Omental fat pad (tissue), 3 donors: ENCODE measurements at regions not wholly inside any gene's neighbourhood (a gene's known extent, or its start where the extent isn't known, plus 50 kb on each side); places are given as distances from the start of the nearest gene placed in this dataset.

Experiments used
- ATAC-seq: fragments of 150-250 bp; one replicate; pipeline ENCODE4 v1.9.1; 2016; ENCODE audit warnings: mild to moderate bottlenecking, moderate library complexity; ENCODE audit not compliant: low FRiP score
- DNase-seq: peaks from one replicate; pipeline ENCODE4 v3.0.0-alpha.2; 2019; ENCODE audit warnings: low spot score
- TF ChIP-seq, protein P1 (sequence below), 3 donors: fragments of 450-650 bp; IDR thresholded peaks; one replicate each; pipeline ENCODE4 v1.5.1; 2016 to 2017; ENCODE audit warnings: antibody characterized with exemption in 3 of 3, mild to moderate bottlenecking in 3 of 3, moderate library complexity in 2 of 3

DNA sequence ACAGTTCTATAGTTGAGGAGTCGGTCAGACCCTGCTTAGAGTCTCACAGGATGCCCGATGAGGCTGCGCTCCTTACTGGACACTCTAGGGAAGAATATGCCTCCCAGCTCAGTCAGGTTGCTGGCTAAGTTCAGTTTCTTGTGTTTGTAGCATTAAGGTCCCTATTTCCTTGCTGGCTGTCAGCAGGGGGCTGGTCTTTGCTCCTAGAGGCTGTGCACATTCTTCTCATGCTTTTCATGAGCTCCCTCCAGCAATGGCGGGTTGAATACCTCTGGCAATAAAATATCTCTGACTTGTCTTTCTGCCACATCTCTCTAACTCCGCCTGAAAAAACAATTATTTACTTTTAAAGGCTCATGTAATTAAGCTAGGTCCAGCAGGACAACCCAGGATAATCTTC lies 79.4 kb upstream of the DNAJC10 start:
- TF ChIP-seq, protein P1, sequence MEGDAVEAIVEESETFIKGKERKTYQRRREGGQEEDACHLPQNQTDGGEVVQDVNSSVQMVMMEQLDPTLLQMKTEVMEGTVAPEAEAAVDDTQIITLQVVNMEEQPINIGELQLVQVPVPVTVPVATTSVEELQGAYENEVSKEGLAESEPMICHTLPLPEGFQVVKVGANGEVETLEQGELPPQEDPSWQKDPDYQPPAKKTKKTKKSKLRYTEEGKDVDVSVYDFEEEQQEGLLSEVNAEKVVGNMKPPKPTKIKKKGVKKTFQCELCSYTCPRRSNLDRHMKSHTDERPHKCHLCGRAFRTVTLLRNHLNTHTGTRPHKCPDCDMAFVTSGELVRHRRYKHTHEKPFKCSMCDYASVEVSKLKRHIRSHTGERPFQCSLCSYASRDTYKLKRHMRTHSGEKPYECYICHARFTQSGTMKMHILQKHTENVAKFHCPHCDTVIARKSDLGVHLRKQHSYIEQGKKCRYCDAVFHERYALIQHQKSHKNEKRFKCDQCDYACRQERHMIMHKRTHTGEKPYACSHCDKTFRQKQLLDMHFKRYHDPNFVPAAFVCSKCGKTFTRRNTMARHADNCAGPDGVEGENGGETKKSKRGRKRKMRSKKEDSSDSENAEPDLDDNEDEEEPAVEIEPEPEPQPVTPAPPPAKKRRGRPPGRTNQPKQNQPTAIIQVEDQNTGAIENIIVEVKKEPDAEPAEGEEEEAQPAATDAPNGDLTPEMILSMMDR (IDR thresholded peaks at IDR 0.05): no peak
- no peak for DNase-seq
- ATAC-seq: no peak

DNA sequence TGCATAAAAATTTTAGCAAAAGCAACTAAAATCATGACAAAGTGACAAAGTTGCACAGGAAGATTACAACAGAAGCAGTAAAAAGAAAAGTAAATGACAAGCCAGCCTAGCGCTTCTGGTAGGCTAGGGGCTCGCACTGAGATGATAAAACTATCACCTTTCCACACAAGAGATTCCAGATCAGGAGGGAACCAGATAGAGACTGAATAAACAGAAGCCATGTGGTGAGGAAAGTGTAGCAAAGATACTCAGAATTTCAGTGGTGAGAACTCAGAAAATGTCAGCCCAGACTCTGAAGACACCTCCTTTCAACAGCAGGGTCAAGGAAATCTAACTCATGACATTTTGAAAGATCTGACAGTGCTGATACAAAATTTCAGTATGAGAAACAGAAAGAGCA lies 77.4 kb upstream of the DNAJC10 start:
- TF ChIP-seq, protein P1 (IDR thresholded peaks at IDR 0.05): no peak
- no peak for DNase-seq
- ATAC-seq: no peak

DNA sequence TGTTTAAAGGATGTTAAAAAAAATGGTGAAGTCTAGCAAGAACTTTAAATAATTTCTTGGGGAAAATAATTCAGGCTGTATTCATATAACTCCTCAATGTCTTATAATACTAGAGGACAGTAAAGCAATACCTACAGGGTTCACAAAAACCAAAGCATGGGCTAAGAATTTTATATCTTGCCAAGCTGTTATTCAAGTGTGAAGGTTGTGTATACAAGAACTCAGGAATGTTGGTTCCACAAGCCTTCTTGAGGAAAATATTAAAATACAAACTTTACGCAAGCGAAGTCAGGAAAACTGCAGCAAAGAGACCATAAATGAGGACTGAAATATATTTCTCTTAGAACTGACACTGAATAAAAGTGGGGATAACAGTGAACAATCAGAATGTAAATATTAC lies 76.1 kb upstream of the DNAJC10 start:
- ATAC-seq (no peak), DNase-seq (no peak)
- TF ChIP-seq, protein P1 (IDR thresholded peaks at IDR 0.05): no peak

DNA sequence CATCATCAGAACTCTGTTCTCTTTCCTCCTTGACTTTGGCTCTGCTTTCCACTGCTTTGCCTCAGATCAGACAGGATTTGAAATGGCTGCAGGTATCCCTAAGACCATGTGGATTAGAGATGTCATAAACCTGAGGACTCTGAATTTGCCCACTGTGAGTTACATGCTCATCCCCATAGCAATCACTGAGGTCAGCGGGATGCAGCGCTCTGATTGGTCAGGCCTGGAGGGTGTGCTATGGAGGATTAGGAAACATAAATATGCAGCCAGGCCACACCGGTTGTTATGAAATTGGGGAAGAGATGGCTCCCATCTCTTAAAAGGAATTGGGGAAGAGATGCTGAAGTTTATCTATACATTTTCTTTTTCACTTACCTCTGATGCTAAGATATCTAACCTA lies 73.7 kb upstream of the DNAJC10 start:
- ATAC-seq (no peak), DNase-seq (no peak)
- TF ChIP-seq, protein P1 (IDR thresholded peaks at IDR 0.05): no peak

DNA sequence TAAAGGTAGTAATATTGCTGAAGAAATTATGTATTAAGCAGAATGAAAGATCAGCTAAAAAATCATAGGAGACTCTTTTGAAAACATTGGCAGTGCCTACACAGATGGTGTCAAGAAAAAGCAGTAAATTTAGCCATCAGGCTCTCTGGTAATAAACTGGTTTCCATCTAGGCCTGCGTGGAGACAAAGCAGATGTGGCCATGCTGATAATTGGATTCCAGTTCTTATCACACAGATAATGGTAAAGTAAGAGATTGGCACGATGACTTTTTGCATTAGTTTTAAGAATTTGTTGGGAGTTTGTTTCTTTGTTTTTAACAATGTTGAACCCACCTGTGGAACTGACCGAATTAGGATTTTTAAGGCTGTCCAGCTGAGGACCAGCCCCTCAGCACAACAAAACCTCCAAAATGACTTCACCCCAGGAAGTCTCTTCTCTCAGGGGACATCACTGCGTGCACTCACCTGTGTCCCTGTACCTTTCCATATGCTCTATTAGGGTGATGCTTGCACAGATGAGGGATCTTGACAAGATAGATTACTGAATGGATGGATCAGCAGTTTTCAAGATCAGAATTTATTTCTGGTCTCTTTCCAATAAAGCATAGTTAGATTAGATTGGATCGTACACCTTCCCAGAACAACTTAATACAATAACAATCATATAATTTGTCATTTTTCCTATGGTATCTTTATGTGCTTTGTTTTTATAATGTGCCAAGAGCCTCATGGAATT lies 69.1 kb upstream of the DNAJC10 start:
- DNase-seq (no peak), ATAC-seq (no peak)
- TF ChIP-seq, protein P1 (IDR thresholded peaks at IDR 0.05): no peak

DNA sequence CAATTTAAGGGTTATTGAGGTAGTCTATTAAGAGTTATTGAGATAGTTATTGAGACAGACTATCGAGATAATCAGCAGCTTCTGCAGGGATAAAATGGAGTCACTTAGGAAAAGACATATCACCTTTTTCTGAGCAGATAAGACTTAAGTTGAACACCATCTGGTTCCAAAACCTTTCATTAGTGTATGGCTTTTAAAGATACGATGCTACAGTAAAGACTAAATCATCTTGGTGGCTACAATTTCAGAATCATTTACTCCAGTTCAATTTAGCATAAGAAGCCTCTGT lies 68.6 kb upstream of the DNAJC10 start:
- ATAC-seq (no peak), DNase-seq (no peak)
- TF ChIP-seq, protein P1 (IDR thresholded peaks at IDR 0.05): no peak

DNA sequence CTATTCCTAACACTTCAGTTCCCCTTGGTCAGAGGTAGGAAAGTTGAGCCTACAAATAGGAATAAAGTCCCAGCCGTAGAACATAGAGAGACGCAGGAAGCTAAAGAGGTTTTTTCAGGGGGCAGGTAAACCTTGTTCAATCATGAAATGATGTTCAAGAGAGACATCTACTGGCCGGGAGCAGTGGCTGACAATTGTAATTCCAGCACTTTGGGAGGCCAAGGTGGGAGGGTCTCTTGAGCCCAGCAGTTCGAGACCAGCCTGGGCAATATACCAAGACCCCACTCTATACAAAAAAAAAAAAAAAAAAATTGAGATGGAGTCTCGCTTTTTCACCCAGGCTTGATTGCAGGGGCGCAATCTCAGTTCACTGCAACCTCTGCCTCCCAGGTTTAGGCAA lies 66.7 kb upstream of the DNAJC10 start:
- DNase-seq (no peak), ATAC-seq (no peak)
- TF ChIP-seq, protein P1 (IDR thresholded peaks at IDR 0.05): no peak
